ENCODE measurements at regions not wholly inside any gene's neighbourhood (a gene's known extent, or its start where the extent isn't known, plus 50 kb on each side); places are given as distances from the start of the nearest gene placed in this dataset.
"Not testable (repeated sequence)": the region's sequence is repeated elsewhere in the genome, so short reads cannot be mapped to it uniquely, and the experiment has no call there.

- DNase-seq (ENCODE audit: low spot score): no peak
Observed at GRCh38 chrX:45986081-45986480, 559.1 kb downstream of the ZNF674 start.

GRCh38 chrX:45982958-45983727 is 562.1 kb downstream of the ZNF674 start:
- DNase-seq (ENCODE audit: low spot score): not testable (repeated sequence)

- DNase-seq (ENCODE audit: low spot score): no peak
Observed at GRCh38 chrX:45980726-45981125, 564.5 kb downstream of the ZNF674 start.

- DNase-seq (ENCODE audit: low spot score): no peak
Observed at GRCh38 chrX:45975633-45976032, 569.6 kb downstream of the ZNF674 start.

GRCh38 chrX:45972636-45973035 is 572.6 kb downstream of the ZNF674 start:
- no peak for DNase-seq (ENCODE audit: low spot score)

- no peak for DNase-seq (ENCODE audit: low spot score)
Observed at GRCh38 chrX:45959567-45959966, 585.7 kb downstream of the ZNF674 start.

- no peak for DNase-seq (ENCODE audit: low spot score)
Observed at GRCh38 chrX:45956191-45956870, 588.9 kb downstream of the ZNF674 start.

GRCh38 chrX:45955661-45956060 is 589.6 kb downstream of the ZNF674 start:
- no peak for DNase-seq (ENCODE audit: low spot score)

- no peak for DNase-seq (ENCODE audit: low spot score)
Observed at GRCh38 chrX:45954026-45954425, 591.2 kb downstream of the ZNF674 start.

GRCh38 chrX:45952030-45952429 is 593.2 kb downstream of the ZNF674 start:
- DNase-seq (ENCODE audit: low spot score): no peak

- no peak for DNase-seq (ENCODE audit: low spot score)
Observed at GRCh38 chrX:45935408-45935807, 609.8 kb downstream of the ZNF674 start.

GRCh38 chrX:45912316-45912715 is 632.9 kb downstream of the ZNF674 start:
- DNase-seq (ENCODE audit: low spot score): no peak

- no peak for DNase-seq (ENCODE audit: low spot score)
Observed at GRCh38 chrX:45907786-45908185, 637.4 kb downstream of the ZNF674 start.

- DNase-seq (ENCODE audit: low spot score): no peak
Observed at GRCh38 chrX:45903781-45904201, 641.4 kb downstream of the ZNF674 start.

- peak; percentile 2 for DNase-seq (ENCODE audit: low spot score)
Observed at GRCh38 chrX:45900766-45901615, 644.2 kb downstream of the ZNF674 start.

GRCh38 chrX:45894864-45895645 is 650.2 kb downstream of the ZNF674 start:
- no peak for DNase-seq (ENCODE audit: low spot score)

GRCh38 chrX:45889471-45889870 is 655.8 kb downstream of the ZNF674 start:
- DNase-seq (ENCODE audit: low spot score): no peak

GRCh38 chrX:45888518-45888917 is 656.7 kb downstream of the ZNF674 start:
- no peak for DNase-seq (ENCODE audit: low spot score)

- no peak for DNase-seq (ENCODE audit: low spot score)
Observed at GRCh38 chrX:45885931-45886330, 659.3 kb downstream of the ZNF674 start.

GRCh38 chrX:45879512-45879911 is 665.7 kb downstream of the ZNF674 start:
- no peak for DNase-seq (ENCODE audit: low spot score)

GRCh38 chrX:45876206-45876605 is 669.0 kb downstream of the ZNF674 start:
- DNase-seq (ENCODE audit: low spot score): no peak

GRCh38 chrX:45873781-45874180 is 671.4 kb downstream of the ZNF674 start:
- no peak for DNase-seq (ENCODE audit: low spot score)
